Erythroblast (primary cell): ENCODE measurements at regions not wholly inside any gene's neighbourhood (a gene's known extent, or its start where the extent isn't known, plus 50 kb on each side); places are given as distances from the start of the nearest gene placed in this dataset.

Experiments used
- GATA1 ChIP-seq: IDR thresholded peaks from 2 replicates; pipeline ENCODE4 v1.6.1; 2011; ENCODE audit warnings: low read depth, mild to moderate bottlenecking, control low read depth, low read length, moderate library complexity
- POLR2A ChIP-seq: IDR thresholded peaks from 2 replicates; pipeline ENCODE4 v1.6.1; 2011; ENCODE audit warnings: mild to moderate bottlenecking, low read length

DNA sequence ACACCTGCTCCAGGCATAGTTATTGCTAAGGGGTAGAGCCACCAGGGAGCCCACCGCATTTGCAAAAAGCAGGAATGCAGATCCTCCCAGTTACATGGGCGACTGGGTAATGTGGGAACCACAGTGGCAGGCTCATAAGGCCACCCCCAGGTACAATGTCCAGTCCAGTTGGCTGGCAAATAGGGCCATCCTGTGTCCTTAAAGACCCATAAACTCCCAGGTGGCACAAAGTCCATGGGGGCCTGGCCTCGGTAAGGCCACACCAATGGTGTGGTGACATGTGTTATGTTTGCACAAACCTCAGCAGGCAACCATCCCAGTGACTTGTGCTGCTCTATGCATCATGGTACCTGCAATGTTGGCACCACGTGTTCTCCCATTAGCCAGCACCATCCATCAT lies 283.6 kb upstream of the GYPC start:
- TF ChIP-seq POLR2A = no peak
- no peak for TF ChIP-seq GATA1
